ENCODE measurements at regions not wholly inside any gene's neighbourhood (a gene's known extent, or its start where the extent isn't known, plus 50 kb on each side); places are given as distances from the start of the nearest gene placed in this dataset.

- H3K9me3 Mint-ChIP-seq, result peaks cover 9% of the 10 kb centered on the region
- ATAC-seq, result no peak
- no peak for DNase-seq
- H3K4me3 Mint-ChIP-seq, result no peak overlapping the region
- no peaks in the 10 kb centered on the region for H3K36me3 Mint-ChIP-seq (ENCODE audit: insufficient read depth)
- H3K27me3 Mint-ChIP-seq (ENCODE audit: low read depth), result no peaks in the 10 kb centered on the region
- no peaks in the 10 kb centered on the region for H3K4me1 Mint-ChIP-seq (ENCODE audit: low read depth)
These were observed 824.7 kb upstream of the SLITRK5 start for GRCh38 chr13:86846501-86846900.

DNA sequence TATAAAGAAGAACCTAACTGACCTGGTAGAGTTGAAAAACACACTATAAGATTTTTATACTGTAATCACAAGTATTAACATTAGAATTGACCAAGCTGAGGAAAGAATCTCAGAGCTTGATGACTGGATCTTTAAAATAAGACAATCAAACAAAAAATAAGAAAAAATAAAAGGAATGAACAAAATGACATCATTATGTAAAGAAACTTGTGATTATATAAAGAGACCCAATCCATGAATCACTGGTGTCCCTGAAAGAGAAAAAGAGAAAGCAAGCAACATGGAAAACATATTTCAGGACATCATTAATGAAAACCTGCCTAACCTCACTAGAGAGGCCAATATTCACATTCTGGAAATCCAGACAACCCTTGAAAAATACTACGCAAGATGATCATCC is 822.5 kb upstream of the SLITRK5 start:
- no peak for ATAC-seq
- Mint-ChIP-seq H3K9me3 (peaks cover 9% of the 10 kb centered on the region), H3K36me3 (ENCODE audit: insufficient read depth) (no peaks in the 10 kb centered on the region), H3K4me3 (no peak overlapping the region), H3K27me3 (ENCODE audit: low read depth) (no peaks in the 10 kb centered on the region), H3K4me1 (ENCODE audit: low read depth) (no peaks in the 10 kb centered on the region)
- DNase-seq, result no peak

GRCh38 chr13:86856991-86857390 is 814.2 kb upstream of the SLITRK5 start:
- H3K36me3 Mint-ChIP-seq (ENCODE audit: insufficient read depth), result no peaks in the 10 kb centered on the region
- DNase-seq (no peak), ATAC-seq (no peak)
- H3K27me3 Mint-ChIP-seq (ENCODE audit: low read depth), result no peaks in the 10 kb centered on the region
- H3K9me3 Mint-ChIP-seq, result no peaks in the 10 kb centered on the region
- H3K4me3 Mint-ChIP-seq, result no peak overlapping the region
- H3K4me1 Mint-ChIP-seq (ENCODE audit: low read depth), result no peaks in the 10 kb centered on the region

- Mint-ChIP-seq H3K36me3 (ENCODE audit: insufficient read depth) (no peaks in the 10 kb centered on the region), H3K27me3 (ENCODE audit: low read depth) (no peaks in the 10 kb centered on the region), H3K4me1 (ENCODE audit: low read depth) (no peaks in the 10 kb centered on the region), H3K4me3 (no peak overlapping the region), H3K9me3 (peaks cover 2% of the 10 kb centered on the region)
- no peak for DNase-seq
- ATAC-seq, result no peak
These were observed 813.0 kb upstream of the SLITRK5 start for GRCh38 chr13:86858216-86858615.

GRCh38 chr13:86862137-86862536 is 809.0 kb upstream of the SLITRK5 start:
- no peak for ATAC-seq
- Mint-ChIP-seq H3K4me1 (ENCODE audit: low read depth) (no peaks in the 10 kb centered on the region), H3K36me3 (ENCODE audit: insufficient read depth) (no peaks in the 10 kb centered on the region), H3K4me3 (no peak overlapping the region), H3K27me3 (ENCODE audit: low read depth) (no peaks in the 10 kb centered on the region), H3K9me3 (peaks cover 7% of the 10 kb centered on the region)
- no peak for DNase-seq

DNA sequence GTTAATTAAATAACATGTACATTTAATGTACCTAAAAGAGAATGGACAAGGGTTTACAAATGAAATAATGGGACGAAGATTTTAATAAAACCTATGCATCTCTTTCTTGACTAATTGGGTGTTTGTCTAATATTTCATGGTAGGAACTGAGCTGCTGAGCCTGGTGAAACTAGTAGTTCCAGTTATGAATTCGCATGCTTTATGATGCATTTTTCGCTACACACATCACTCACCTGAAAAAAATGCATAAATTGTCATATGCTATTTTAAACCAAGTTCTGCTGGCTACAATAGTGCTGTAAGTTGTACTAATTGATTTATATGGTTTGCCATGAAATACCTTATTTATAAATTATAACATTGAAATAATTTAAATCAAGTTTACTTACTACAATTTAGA is 806.8 kb upstream of the SLITRK5 start:
- DNase-seq (no peak), ATAC-seq (no peak)
- no peaks in the 10 kb centered on the region for H3K36me3 Mint-ChIP-seq (ENCODE audit: insufficient read depth)
- H3K4me1 Mint-ChIP-seq (ENCODE audit: low read depth), result no peaks in the 10 kb centered on the region
- no peaks in the 10 kb centered on the region for H3K27me3 Mint-ChIP-seq (ENCODE audit: low read depth)
- no peak overlapping the region for H3K4me3 Mint-ChIP-seq
- peaks cover 7% of the 10 kb centered on the region for H3K9me3 Mint-ChIP-seq

- Mint-ChIP-seq H3K9me3 (no peaks in the 10 kb centered on the region), H3K27me3 (ENCODE audit: low read depth) (no peaks in the 10 kb centered on the region), H3K4me3 (no peak overlapping the region), H3K36me3 (ENCODE audit: insufficient read depth) (no peaks in the 10 kb centered on the region), H3K4me1 (ENCODE audit: low read depth) (no peaks in the 10 kb centered on the region)
- no peak for DNase-seq
- no peak for ATAC-seq
These were observed 800.7 kb upstream of the SLITRK5 start for GRCh38 chr13:86870444-86870843.

DNA sequence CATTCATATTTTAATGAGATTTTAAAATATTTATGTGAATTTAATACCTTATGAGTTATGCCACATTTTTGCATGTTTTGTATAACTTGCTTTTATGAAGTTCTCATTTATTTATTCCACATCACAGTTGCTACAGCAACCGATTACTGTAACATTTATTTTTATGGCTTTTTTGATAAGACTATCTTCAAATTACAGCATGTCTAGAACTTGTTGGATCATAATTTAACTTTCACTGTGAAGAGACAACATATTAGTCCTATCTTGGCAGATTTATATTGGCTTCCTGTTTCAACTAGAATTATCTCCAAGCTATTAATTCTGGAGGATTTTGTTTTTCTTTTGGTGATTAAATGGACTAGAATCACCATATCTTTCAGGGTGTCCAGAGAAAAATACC is 793.7 kb upstream of the SLITRK5 start:
- DNase-seq, result no peak
- no peaks in the 10 kb centered on the region for H3K36me3 Mint-ChIP-seq (ENCODE audit: insufficient read depth)
- H3K4me3 Mint-ChIP-seq, result no peak overlapping the region
- H3K4me1 Mint-ChIP-seq (ENCODE audit: low read depth), result no peaks in the 10 kb centered on the region
- no peaks in the 10 kb centered on the region for H3K9me3 Mint-ChIP-seq
- no peaks in the 10 kb centered on the region for H3K27me3 Mint-ChIP-seq (ENCODE audit: low read depth)
- no peak for ATAC-seq

DNA sequence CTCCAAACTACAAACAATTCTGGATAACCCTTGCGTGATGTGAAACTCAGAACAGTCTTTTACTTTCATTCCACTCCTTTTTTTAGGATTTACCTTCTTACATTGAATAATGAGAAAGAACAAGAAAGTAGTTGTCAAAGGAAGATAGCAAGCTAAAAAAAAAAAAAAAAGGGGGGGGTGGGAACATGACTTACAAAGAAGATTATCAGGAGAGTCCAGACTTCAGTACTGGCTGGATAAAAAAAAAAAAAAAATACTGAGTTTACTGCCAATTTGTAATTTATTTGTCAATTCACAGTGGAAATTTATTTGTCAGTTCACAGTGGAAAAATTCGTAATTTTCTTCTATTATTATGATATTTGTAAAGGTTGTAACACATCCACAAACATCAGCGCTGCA is 792.4 kb upstream of the SLITRK5 start:
- Mint-ChIP-seq H3K4me3 (no peak overlapping the region), H3K27me3 (ENCODE audit: low read depth) (no peaks in the 10 kb centered on the region), H3K4me1 (ENCODE audit: low read depth) (no peaks in the 10 kb centered on the region), H3K36me3 (ENCODE audit: insufficient read depth) (no peaks in the 10 kb centered on the region), H3K9me3 (no peaks in the 10 kb centered on the region)
- DNase-seq (no peak), ATAC-seq (no peak)

DNA sequence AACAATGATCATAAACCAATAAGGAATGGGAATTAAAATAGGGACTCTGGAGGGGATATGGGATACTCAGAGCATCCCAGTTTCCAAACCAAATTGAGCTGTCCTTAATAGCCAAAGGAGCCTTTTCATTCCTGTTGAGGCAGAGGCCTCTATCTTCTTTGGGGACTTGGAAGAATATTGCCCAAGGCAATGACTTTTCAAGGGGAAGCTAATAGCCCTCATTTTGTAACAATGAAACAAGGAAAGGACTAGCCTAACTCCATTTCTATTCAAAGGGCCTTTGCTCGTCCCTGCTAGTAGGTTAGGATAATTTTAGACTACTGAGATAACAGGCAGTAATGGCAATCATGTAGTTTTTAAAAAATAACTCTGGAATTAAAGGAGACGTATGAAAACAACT is 789.8 kb upstream of the SLITRK5 start:
- ATAC-seq, result no peak
- Mint-ChIP-seq H3K9me3 (peaks cover 4% of the 10 kb centered on the region), H3K27me3 (ENCODE audit: low read depth) (no peaks in the 10 kb centered on the region), H3K4me3 (no peak overlapping the region), H3K4me1 (ENCODE audit: low read depth) (no peaks in the 10 kb centered on the region), H3K36me3 (ENCODE audit: insufficient read depth) (no peaks in the 10 kb centered on the region)
- DNase-seq, result no peak

- H3K36me3 Mint-ChIP-seq (ENCODE audit: insufficient read depth), result no peaks in the 10 kb centered on the region
- H3K9me3 Mint-ChIP-seq, result peaks cover 4% of the 10 kb centered on the region
- DNase-seq (no peak), ATAC-seq (no peak)
- H3K4me1 Mint-ChIP-seq (ENCODE audit: low read depth), result no peaks in the 10 kb centered on the region
- H3K4me3 Mint-ChIP-seq, result no peak overlapping the region
- H3K27me3 Mint-ChIP-seq (ENCODE audit: low read depth), result no peaks in the 10 kb centered on the region
These were observed 789.1 kb upstream of the SLITRK5 start for GRCh38 chr13:86882107-86882506.

DNA sequence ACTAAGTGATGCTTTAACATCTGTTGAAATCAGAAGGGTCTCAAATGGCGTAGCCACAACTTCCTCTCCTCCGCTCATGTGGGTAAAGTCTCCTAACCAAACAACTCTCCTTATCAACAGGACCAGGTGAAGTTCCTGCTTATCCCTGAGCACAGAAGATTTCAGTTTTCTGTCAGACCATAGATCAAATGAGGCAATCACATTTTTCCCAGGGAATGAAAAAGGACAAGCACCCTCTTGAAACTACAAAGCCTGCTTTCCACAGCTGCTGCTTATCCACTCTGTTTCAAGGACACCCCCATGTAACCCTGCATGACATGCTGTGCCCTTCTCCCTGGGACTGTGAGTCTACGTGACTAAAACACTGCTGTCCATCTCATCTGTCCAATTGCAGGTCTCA is 788.3 kb upstream of the SLITRK5 start:
- ATAC-seq, result no peak
- H3K36me3 Mint-ChIP-seq (ENCODE audit: insufficient read depth), result no peaks in the 10 kb centered on the region
- H3K9me3 Mint-ChIP-seq, result peaks cover 7% of the 10 kb centered on the region
- H3K4me1 Mint-ChIP-seq (ENCODE audit: low read depth), result no peaks in the 10 kb centered on the region
- DNase-seq, result no peak
- no peaks in the 10 kb centered on the region for H3K27me3 Mint-ChIP-seq (ENCODE audit: low read depth)
- H3K4me3 Mint-ChIP-seq, result no peak overlapping the region

DNA sequence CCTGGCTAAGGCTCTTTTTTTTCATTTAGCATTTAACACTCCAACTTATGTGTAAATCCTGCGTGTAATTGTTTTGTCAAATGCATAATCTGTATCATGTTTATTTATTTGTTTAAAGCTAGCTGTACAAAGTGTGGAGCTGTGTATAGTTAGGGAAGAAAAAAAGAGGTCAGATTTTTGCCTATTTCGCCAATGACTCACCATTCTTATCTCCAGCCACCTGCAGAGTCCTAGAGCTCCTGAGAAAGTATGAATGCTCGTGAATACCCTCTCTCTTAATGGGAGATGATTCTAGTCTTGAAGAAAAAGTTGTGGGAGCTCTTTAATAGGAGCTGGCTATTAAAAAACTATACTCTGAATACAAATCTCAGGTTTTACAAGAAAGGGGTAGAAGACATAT is 778.8 kb upstream of the SLITRK5 start:
- ATAC-seq (no peak), DNase-seq (no peak)
- no peaks in the 10 kb centered on the region for H3K36me3 Mint-ChIP-seq (ENCODE audit: insufficient read depth)
- H3K4me3 Mint-ChIP-seq, result no peak overlapping the region
- H3K4me1 Mint-ChIP-seq (ENCODE audit: low read depth), result no peaks in the 10 kb centered on the region
- no peaks in the 10 kb centered on the region for H3K27me3 Mint-ChIP-seq (ENCODE audit: low read depth)
- peaks cover 12% of the 10 kb centered on the region for H3K9me3 Mint-ChIP-seq

DNA sequence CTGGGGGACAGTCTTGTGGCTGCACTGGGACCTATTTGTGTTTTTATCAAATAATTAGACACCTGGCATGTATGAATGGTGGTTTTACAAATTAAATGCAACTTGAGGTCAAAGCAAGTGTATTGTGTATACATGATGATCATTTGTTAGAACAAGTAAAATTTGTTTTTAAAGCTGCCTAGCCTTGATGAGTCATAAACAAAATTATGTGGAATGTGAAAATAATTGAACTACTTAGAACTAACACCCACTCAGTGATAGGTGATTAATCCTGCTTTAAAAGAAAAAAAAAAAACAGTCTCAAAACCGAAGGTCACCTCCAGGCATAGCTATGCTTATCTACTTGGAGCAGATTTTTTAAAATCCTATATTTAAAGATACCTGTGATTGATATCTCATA is 770.3 kb upstream of the SLITRK5 start:
- no peak for ATAC-seq
- H3K4me3 Mint-ChIP-seq, result no peak overlapping the region
- no peaks in the 10 kb centered on the region for H3K27me3 Mint-ChIP-seq (ENCODE audit: low read depth)
- no peaks in the 10 kb centered on the region for H3K4me1 Mint-ChIP-seq (ENCODE audit: low read depth)
- no peak for DNase-seq
- peaks cover 10% of the 10 kb centered on the region for H3K9me3 Mint-ChIP-seq
- H3K36me3 Mint-ChIP-seq (ENCODE audit: insufficient read depth), result no peaks in the 10 kb centered on the region

DNA sequence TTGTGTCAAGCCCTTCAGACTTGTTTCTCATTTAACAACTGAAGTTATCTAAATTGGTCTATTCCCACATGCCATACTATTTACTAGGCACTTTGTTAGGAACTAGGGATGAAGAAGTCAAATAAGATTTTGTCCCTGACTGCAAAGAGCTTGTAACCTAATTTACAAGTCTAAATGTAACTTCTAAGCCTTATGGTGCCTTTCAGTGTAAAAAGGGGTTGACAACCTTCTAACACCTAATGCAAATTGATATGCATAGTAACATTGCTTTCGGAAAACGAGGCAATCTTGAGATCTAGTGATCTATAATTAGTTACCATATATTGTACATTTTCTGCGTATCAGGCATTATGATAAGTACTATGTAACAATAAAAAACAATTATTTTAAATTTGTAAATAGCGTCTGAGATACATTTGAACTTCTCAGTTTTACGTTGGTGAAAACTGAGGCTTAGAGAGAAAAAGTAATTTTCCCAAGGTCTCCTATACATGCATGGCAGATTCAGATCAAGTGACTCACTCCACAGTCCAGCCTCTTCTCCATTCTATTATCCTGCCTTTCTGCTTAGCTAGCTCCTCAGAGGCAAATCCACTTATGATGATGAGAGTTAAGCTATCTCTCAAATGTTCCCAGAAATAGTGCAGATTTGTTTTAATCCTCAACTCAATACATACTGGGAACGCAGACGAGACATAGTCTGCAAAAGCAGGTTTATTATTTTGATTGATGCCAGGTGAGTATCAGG is 764.9 kb upstream of the SLITRK5 start:
- ATAC-seq (no peak), DNase-seq (no peak)
- Mint-ChIP-seq H3K27me3 (ENCODE audit: low read depth) (no peaks in the 10 kb centered on the region), H3K9me3 (peaks cover 4% of the 10 kb centered on the region), H3K36me3 (ENCODE audit: insufficient read depth) (no peaks in the 10 kb centered on the region), H3K4me1 (ENCODE audit: low read depth) (no peaks in the 10 kb centered on the region), H3K4me3 (no peak overlapping the region)

GRCh38 chr13:86907156-86907555 is 764.0 kb upstream of the SLITRK5 start:
- Mint-ChIP-seq H3K4me1 (ENCODE audit: low read depth) (no peaks in the 10 kb centered on the region), H3K36me3 (ENCODE audit: insufficient read depth) (no peaks in the 10 kb centered on the region), H3K4me3 (no peak overlapping the region), H3K9me3 (peaks cover 4% of the 10 kb centered on the region), H3K27me3 (ENCODE audit: low read depth) (no peaks in the 10 kb centered on the region)
- DNase-seq (no peak), ATAC-seq (no peak)

Data from activated T-cell treated with anti-CD3 and anti-CD28 coated beads, Interleukin-2, amount 50 U/mL, for 4 hours (primary cell).